MM.1S (cell line): ENCODE measurements at regions not wholly inside any gene's neighbourhood (a gene's known extent, or its start where the extent isn't known, plus 50 kb on each side); places are given as distances from the start of the nearest gene placed in this dataset.

ENCODE experiments used
- CTCF ChIP-seq: fragments of 300-600 bp; sonication (generic); IDR thresholded peaks from 2 replicates; pipeline ENCODE4 v1.5.1; 2016; ENCODE audit warnings: antibody characterized with exemption, low read length, mixed read lengths
- EZH2 ChIP-seq: fragments of 300-600 bp; sonication (generic); optimal IDR thresholded peaks from 2 replicates; pipeline ENCODE3; 2017; ENCODE audit warnings: low read depth, mild to moderate bottlenecking, antibody characterized with exemption, low read length, mixed read lengths
- EZH2phosphoT487 ChIP-seq: fragments of 300-600 bp; sonication (generic); IDR thresholded peaks from 2 replicates; pipeline ENCODE4 v1.6.1; 2018; ENCODE audit warnings: antibody characterized with exemption, low read length

- TF ChIP-seq CTCF: no peak
- TF ChIP-seq EZH2: no peak
- TF ChIP-seq EZH2phosphoT487: no peak
Measured at GRCh38 chr5:163115011-163115410, 322.4 kb upstream of the CCNG1 start.
